ENCODE measurements at regions not wholly inside any gene's neighbourhood (a gene's known extent, or its start where the extent isn't known, plus 50 kb on each side); places are given as distances from the start of the nearest gene placed in this dataset.
"Not testable (repeated sequence)": the region's sequence is repeated elsewhere in the genome, so short reads cannot be mapped to it uniquely, and the experiment has no call there.

DNA sequence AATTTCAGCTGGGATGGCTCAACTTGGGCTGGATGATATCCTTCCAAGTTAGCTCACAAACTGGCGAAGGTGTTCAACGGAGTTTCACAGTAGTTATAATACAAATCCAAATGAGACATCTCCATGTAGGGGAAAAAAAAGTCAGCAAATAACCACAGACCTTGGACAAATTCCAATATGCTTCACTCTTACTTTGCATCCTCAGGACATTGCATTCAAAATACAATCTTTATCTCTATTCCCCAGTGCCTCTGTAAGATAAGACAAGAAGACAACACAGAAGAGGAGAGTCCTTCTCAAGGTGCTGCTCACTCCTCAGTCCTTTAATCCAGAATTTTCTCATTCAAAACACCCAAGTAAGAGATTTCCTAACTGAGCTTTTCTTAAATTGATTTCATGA lies 1797.7 kb downstream of the MRPL39 start:
- TF ChIP-seq POLR2A (IDR thresholded peaks at IDR 0.05) (no peak), POLR2AphosphoS5 (IDR thresholded peaks at IDR 0.05) (no peak)
- Histone ChIP-seq H3K36me3 (no peaks in the 10 kb centered on the region), H3K27ac (no peak overlapping the region), H3K4me1 (no peaks in the 10 kb centered on the region), H3K9me3 (no peaks in the 10 kb centered on the region), H3K4me3 (no peak overlapping the region), H3K27me3 (no peaks in the 10 kb centered on the region)
- intact Hi-C loops (cut with DNase I): no loop called here
- whole genome bisulfite sequencing, 2 donors: 88 to 92% methylated on average over 2 of the region's 2 CpGs
- no peak for DNase-seq

DNA sequence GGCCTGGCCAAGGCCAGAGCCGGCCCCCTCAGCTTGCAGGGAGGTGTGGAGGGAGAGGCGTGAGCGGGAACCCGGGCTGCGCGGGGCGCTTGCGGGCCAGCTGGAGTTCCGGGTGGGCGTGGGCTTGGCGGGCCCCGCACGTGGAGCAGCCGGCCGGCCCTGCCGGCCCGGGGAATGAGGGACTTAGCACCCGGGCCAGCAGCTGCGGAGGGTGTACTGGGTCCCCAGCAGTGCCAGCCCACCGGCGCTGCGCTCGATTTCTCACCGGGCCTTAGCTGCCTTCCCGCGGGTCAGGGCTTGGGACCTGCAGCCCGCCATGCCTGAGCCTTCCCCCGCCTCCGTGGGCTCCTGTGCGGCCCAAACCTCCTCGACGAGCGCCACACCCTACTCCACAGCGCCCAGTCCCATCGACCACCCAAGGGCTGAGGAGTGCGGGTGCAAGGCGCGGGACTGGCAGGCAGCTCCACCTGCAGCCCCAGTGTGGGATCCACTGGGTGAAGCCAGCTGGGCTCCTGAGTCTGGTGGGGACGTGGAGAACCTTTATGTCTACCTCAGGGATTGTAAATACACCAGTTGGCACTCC lies 1800.2 kb downstream of the MRPL39 start:
- H3K9me3 ChIP-seq; H3K36me3 ChIP-seq; DNase-seq; H3K4me1 ChIP-seq; intact Hi-C loops (cut with DNase I); H3K27me3 ChIP-seq; H3K27ac ChIP-seq; H3K4me3 ChIP-seq: not testable (repeated sequence)
- WGBS, 2 donors: 93 to 95% methylated on average over 39 of the region's 39 CpGs

DNA sequence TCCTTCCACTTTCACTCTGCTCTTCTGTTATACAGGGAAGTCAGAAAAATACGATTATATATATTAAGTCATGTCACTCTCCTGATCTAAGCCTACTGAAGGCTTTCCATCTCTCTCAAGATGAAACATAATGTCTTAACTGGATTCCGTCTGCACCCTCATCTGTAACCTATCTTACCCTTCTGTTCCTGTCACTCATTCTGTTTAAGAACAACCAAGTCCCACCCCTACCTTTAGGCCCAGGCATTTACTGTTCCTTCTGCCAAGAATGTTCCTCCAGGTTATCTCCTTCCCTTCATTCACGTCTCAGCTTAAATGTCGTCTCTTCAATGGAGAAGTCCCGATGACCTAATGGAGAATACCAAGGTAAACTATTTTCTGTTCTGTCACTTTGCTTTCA lies 1802.4 kb downstream of the MRPL39 start:
- no peaks in the 10 kb centered on the region for H3K4me1 ChIP-seq
- intact Hi-C loops (cut with DNase I): no loop called here
- no peaks in the 10 kb centered on the region for H3K9me3 ChIP-seq
- WGBS, 2 donors: 80 to 84% methylated on average over 5 of the region's 5 CpGs
- DNase-seq: no peak
- no peak overlapping the region for H3K4me3 ChIP-seq
- H3K36me3 ChIP-seq: no peaks in the 10 kb centered on the region
- H3K27me3 ChIP-seq: no peaks in the 10 kb centered on the region
- H3K27ac ChIP-seq: no peak overlapping the region
- TF ChIP-seq, protein P1, sequence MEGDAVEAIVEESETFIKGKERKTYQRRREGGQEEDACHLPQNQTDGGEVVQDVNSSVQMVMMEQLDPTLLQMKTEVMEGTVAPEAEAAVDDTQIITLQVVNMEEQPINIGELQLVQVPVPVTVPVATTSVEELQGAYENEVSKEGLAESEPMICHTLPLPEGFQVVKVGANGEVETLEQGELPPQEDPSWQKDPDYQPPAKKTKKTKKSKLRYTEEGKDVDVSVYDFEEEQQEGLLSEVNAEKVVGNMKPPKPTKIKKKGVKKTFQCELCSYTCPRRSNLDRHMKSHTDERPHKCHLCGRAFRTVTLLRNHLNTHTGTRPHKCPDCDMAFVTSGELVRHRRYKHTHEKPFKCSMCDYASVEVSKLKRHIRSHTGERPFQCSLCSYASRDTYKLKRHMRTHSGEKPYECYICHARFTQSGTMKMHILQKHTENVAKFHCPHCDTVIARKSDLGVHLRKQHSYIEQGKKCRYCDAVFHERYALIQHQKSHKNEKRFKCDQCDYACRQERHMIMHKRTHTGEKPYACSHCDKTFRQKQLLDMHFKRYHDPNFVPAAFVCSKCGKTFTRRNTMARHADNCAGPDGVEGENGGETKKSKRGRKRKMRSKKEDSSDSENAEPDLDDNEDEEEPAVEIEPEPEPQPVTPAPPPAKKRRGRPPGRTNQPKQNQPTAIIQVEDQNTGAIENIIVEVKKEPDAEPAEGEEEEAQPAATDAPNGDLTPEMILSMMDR (IDR thresholded peaks at IDR 0.05): no peak
- TF ChIP-seq EP300 (IDR thresholded peaks at IDR 0.05) (no peak), POLR2A (IDR thresholded peaks at IDR 0.05) (no peak), POLR2AphosphoS5 (IDR thresholded peaks at IDR 0.05) (no peak)

DNA sequence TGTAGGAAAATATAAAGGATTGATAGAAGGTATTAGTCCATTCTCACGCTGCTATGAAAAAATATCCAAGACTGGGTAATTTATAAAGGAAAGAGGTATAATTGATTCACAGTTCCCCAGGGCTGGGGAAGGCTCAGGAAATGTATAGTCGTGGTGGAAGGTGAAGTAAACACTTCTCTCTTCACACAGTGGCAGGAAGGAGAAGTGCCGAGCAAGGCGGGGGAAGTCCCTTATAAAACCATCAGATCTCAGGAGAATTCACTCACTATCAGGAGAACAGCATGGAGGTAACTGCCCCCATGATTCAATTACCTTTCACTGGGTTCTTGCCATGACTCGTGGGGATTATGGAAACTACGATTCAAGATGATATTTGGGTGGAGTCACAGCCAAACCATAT lies 1806.0 kb downstream of the MRPL39 start:
- 62 to 64% methylated on average over 6 of the region's 6 CpGs for WGBS, 2 donors
- H3K4me3 ChIP-seq: no peak overlapping the region
- intact Hi-C loops (cut with DNase I): no loop called here
- H3K4me1 ChIP-seq: no peaks in the 10 kb centered on the region
- DNase-seq: no peak
- H3K27ac ChIP-seq: no peak overlapping the region
- H3K9me3 ChIP-seq: no peaks in the 10 kb centered on the region
- no peaks in the 10 kb centered on the region for H3K27me3 ChIP-seq
- H3K36me3 ChIP-seq: no peaks in the 10 kb centered on the region
- TF ChIP-seq POLR2AphosphoS5 (IDR thresholded peaks at IDR 0.05) (no peak), POLR2A (IDR thresholded peaks at IDR 0.05) (no peak), EP300 (IDR thresholded peaks at IDR 0.05) (no peak)

DNA sequence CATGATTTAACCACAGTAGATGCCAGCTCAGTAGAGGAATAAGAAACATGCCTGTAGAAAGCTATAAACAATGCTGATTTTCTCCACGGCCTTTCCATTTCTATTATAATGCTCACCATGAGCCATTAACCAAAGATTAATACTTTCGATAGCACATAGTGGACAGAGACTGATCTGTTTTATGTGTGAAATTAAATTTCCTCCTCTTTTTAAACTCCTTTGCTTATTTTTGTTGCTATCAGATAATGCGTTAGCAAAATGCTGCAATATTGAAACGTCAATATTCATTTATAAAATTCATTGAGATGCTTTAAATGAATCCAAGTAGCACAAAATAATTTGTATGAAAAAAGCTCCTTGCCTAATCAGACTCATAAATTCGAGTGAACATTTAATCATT lies 1807.9 kb downstream of the MRPL39 start:
- WGBS, 2 donors: 76 to 81% methylated on average over 5 of the region's 5 CpGs
- intact Hi-C loops (cut with DNase I): no loop called here
- no peaks in the 10 kb centered on the region for H3K36me3 ChIP-seq
- no peaks in the 10 kb centered on the region for H3K27me3 ChIP-seq
- no peak for DNase-seq
- no peak for TF ChIP-seq POLR2A (IDR thresholded peaks at IDR 0.05)
- no peak for TF ChIP-seq POLR2AphosphoS5 (IDR thresholded peaks at IDR 0.05)
- TF ChIP-seq EP300 (IDR thresholded peaks at IDR 0.05): no peak
- TF ChIP-seq, protein P1 (IDR thresholded peaks at IDR 0.05): no peak
- H3K9me3 ChIP-seq: no peaks in the 10 kb centered on the region
- no peaks in the 10 kb centered on the region for H3K4me1 ChIP-seq
- no peak overlapping the region for H3K27ac ChIP-seq
- H3K4me3 ChIP-seq: no peak overlapping the region

DNA sequence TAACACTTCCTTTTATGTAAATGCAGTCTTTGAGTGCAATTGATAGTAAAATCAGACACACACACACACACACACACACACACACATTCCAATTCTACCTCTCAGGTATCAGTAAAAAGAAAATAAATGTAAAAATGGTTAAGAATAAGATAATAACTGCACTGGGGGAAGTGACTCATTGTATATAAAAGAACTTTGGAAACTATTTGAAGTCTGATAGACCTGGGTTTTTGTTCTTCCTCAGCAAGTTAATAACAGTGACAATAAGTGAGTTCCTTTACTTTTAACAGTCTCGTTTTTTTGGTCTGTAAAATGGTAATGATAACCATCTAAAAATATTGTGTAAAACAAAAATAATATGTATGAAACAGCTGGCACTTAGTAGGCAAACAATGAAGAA lies 1815.0 kb downstream of the MRPL39 start:
- no peak overlapping the region for H3K27ac ChIP-seq
- H3K4me3 ChIP-seq: no peak overlapping the region
- no peak for DNase-seq
- H3K9me3 ChIP-seq: no peaks in the 10 kb centered on the region
- no peaks in the 10 kb centered on the region for H3K27me3 ChIP-seq
- H3K36me3 ChIP-seq: no peaks in the 10 kb centered on the region
- intact Hi-C loops (cut with DNase I): no loop called here
- no peak for TF ChIP-seq EP300 (IDR thresholded peaks at IDR 0.05)
- TF ChIP-seq, protein P1 (IDR thresholded peaks at IDR 0.05): no peak
- H3K4me1 ChIP-seq: no peaks in the 10 kb centered on the region
- WGBS, 2 donors: 20 to 43% methylated on average over 1 of the region's 1 CpG
